HUDEP-2 (cell line): ENCODE measurements at regions not wholly inside any gene's neighbourhood (a gene's known extent, or its start where the extent isn't known, plus 50 kb on each side); places are given as distances from the start of the nearest gene placed in this dataset.

ENCODE experiments used
- DNase-seq, 76 experiments: peaks; one replicate each; lab custom pipeline; 2025; ENCODE audit not compliant: unreplicated experiment in 76 of 76; lab: John Stamatoyannopoulos, UW

DNA sequence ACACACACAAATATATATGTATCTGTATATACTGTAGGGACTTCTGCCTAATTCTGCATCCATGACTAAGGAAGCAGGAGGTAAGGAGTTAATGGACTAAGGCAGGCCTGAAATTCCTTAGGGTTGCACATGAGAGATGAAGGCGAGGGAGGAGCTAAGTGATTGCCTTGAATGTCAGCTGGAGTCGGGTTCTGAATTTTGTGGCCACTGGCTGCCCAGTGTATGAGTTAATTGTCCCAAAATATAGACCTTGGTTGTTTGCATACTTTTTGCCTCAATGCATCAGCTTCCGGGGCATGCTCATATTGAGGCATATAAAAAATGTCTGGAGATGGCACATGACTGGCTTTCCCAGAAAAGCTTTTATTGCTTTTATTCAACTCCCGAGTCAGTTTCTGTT is 245.5 kb downstream of the TDRD3 start:
- DNase-seq, result no peak

DNA sequence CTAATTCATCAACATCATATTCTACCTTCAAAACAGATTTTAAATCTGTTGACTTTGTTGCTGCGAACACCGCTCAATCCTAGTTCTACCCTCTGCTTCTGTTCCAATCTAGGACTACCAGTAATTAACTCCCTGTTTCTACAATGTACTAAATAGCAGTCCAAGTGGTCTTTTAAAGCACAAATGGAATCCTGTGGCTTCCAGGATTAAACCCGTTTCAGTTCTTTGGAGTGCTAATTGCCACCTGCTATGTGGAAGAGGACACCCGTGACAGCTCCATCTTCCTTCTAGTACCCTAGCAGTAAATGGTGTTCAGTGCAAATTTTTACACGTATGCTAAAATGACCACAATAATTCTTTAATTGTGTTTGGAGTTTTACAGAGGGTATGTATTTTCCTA is 232.1 kb downstream of the TDRD3 start:
- DNase-seq, result no peak

DNA sequence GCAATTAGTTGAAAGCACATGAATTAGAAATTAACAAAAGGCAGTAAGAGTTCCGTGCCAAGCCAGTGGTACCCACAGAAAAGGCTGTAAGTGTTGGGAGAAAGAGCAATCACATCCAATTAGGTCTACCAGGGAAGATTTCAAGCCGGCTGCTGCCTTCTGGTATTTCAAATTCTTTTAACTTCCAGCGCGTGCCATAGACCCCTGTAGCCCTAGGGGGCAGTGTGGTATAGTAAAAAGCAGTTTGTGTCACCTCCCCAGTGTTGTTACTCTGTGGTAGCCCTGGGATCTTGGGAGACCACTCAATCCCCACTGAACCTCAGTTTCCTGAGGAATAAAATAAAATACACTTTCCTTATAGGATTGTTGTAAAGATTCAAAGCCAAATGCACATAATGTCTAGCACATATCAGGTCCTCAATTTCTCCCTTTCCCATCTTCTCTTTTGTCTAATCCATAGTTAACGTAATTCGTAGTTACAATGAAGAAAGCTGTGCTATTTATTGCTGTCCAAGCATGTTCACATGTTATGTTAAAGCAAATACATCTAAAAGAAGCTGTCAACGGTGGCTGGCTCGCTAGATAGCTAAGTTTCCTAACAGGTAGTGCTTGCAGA is 230.2 kb downstream of the TDRD3 start:
- DNase-seq, result peak in 41 of 76 experiments; percentile 0 to 51 (median 10)
